Ascending aorta (tissue), 2 donors: ENCODE measurements at regions not wholly inside any gene's neighbourhood (a gene's known extent, or its start where the extent isn't known, plus 50 kb on each side); places are given as distances from the start of the nearest gene placed in this dataset.

Experiments
- DNase-seq, 2 donors: peaks; one replicate each; pipeline ENCODE4 v3.0.0-alpha.2; 2019; ENCODE audit warnings: low spot score in 2 of 2
- H3K27ac ChIP-seq, 2 donors: fragments of 200-600 bp; sonication (generic); one replicate each; pipeline ENCODE4 v1.5.1; 2016 to 2017; ENCODE audit warnings: mild to moderate bottlenecking in 1 of 2
- H3K27me3 ChIP-seq: fragments of 200-600 bp; sonication (generic); one replicate; pipeline ENCODE4 v1.5.1; 2017
- H3K36me3 ChIP-seq, 2 donors: fragments of 200-600 bp; sonication (generic); one replicate each; pipeline ENCODE4 v1.5.1; 2016
- H3K4me1 ChIP-seq, 2 donors: fragments of 200-600 bp; sonication (generic); one replicate each; pipeline ENCODE4 v1.5.1; 2016 to 2017; ENCODE audit warnings: mild to moderate bottlenecking in 1 of 2
- H3K4me3 ChIP-seq, 2 donors: fragments of 200-600 bp; sonication (generic); one replicate each; pipeline ENCODE4 v1.5.1; 2016 to 2017; ENCODE audit warnings: mild to moderate bottlenecking in 1 of 2
- H3K9me3 ChIP-seq, 2 donors: fragments of 200-600 bp; sonication (generic); one replicate each; pipeline ENCODE4 v1.5.1; 2016
- intact Hi-C: fragments of 100-400 bp; cut with DNase I; formaldehyde crosslinking; loops from one replicate; pipeline ENCODE4 v1.15.1; 2023
- TF ChIP-seq, protein P1 (sequence below), 3 experiments: fragments of 200-600 bp in 2 of 3; fragments of 450-650 bp in 1 of 3; sonication (generic) in 2 of 3; IDR thresholded peaks; one replicate each; pipeline ENCODE4 v1.5.1; 2016 to 2019; ENCODE audit warnings: antibody characterized with exemption in 3 of 3, mild to moderate bottlenecking in 1 of 3, moderate library complexity in 1 of 3

DNA sequence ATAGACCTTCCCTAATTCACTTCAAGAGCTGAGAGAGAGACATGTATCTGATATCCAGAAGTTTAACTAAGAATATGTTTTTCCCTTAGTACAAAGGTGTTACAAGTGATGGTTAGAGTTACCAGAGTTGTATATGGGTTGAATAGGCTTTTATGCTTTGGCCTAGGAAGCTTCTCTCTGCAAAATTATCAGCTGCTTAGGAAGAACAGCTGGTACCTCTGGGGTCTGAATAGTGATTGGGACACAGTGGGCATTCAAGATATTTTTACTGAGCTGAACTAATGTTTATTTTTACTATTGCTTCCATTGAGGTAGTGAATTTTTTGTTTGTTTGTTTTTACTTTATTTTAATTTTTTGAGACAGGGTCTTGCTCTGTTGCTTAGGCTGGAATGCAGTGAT lies 67.6 kb upstream of the BASP1 start:
- Histone ChIP-seq H3K4me3 (no peak overlapping the region), H3K27ac (no peak overlapping the region), H3K36me3 (no peaks in the 10 kb centered on the region), H3K4me1 (no peaks in the 10 kb centered on the region), H3K27me3 (no peaks in the 10 kb centered on the region), H3K9me3 (no peaks in the 10 kb centered on the region)
- intact Hi-C loops = no loop called here
- TF ChIP-seq, protein P1, sequence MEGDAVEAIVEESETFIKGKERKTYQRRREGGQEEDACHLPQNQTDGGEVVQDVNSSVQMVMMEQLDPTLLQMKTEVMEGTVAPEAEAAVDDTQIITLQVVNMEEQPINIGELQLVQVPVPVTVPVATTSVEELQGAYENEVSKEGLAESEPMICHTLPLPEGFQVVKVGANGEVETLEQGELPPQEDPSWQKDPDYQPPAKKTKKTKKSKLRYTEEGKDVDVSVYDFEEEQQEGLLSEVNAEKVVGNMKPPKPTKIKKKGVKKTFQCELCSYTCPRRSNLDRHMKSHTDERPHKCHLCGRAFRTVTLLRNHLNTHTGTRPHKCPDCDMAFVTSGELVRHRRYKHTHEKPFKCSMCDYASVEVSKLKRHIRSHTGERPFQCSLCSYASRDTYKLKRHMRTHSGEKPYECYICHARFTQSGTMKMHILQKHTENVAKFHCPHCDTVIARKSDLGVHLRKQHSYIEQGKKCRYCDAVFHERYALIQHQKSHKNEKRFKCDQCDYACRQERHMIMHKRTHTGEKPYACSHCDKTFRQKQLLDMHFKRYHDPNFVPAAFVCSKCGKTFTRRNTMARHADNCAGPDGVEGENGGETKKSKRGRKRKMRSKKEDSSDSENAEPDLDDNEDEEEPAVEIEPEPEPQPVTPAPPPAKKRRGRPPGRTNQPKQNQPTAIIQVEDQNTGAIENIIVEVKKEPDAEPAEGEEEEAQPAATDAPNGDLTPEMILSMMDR (IDR thresholded peaks at IDR 0.05) = no peak
- no peak for DNase-seq

DNA sequence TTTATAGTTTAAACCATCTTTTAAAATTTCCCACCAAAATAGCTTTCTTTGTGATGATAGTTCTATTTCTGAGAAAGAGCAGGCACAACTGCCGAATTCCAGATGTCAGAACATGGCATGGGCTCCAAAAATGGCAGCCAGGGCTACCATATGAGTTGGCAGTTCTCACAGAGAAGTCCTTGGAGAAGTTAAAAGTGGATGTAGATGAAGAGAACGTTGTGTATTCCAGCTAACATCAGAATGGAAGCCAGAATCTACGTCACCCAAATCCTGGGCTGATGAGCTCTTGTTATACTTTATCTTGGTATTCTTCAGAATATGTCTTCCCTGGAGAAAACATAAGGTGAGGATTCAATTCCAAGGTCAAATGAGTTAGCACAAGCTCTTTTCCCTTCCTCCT lies 66.9 kb upstream of the BASP1 start:
- TF ChIP-seq, protein P1 (IDR thresholded peaks at IDR 0.05) = no peak
- intact Hi-C loops = no loop called here
- H3K27me3 ChIP-seq = no peaks in the 10 kb centered on the region
- no peaks in the 10 kb centered on the region for H3K36me3 ChIP-seq
- no peak overlapping the region for H3K27ac ChIP-seq
- no peak overlapping the region for H3K4me3 ChIP-seq
- H3K9me3 ChIP-seq = no peaks in the 10 kb centered on the region
- H3K4me1 ChIP-seq = no peaks in the 10 kb centered on the region
- no peak for DNase-seq

DNA sequence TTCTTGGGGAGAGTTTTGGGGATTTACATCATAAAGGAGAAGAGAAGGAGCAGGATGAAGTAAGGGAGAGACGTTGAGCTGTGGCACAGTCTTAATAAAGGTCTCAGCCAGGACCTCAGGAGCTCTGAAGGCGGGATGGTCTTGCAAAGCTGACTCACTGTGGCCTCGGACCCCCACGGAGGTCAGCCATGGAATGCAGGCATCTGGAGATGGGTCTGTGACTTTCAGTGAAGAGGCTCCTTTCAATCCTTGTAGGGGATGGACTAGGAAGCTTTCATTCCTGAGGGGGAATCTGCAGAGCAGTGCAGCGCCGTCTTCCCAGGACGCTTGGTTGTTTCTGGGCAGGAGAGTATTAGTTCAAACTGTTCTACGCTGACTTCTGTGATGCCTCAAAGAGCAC lies 65.7 kb upstream of the BASP1 start:
- no peaks in the 10 kb centered on the region for H3K36me3 ChIP-seq
- no peak overlapping the region for H3K27ac ChIP-seq
- H3K4me3 ChIP-seq = no peak overlapping the region
- no peak for DNase-seq
- H3K27me3 ChIP-seq = no peaks in the 10 kb centered on the region
- no peaks in the 10 kb centered on the region for H3K4me1 ChIP-seq
- intact Hi-C loops = no loop called here
- H3K9me3 ChIP-seq = no peaks in the 10 kb centered on the region
- TF ChIP-seq, protein P1 (IDR thresholded peaks at IDR 0.05) = no peak

DNA sequence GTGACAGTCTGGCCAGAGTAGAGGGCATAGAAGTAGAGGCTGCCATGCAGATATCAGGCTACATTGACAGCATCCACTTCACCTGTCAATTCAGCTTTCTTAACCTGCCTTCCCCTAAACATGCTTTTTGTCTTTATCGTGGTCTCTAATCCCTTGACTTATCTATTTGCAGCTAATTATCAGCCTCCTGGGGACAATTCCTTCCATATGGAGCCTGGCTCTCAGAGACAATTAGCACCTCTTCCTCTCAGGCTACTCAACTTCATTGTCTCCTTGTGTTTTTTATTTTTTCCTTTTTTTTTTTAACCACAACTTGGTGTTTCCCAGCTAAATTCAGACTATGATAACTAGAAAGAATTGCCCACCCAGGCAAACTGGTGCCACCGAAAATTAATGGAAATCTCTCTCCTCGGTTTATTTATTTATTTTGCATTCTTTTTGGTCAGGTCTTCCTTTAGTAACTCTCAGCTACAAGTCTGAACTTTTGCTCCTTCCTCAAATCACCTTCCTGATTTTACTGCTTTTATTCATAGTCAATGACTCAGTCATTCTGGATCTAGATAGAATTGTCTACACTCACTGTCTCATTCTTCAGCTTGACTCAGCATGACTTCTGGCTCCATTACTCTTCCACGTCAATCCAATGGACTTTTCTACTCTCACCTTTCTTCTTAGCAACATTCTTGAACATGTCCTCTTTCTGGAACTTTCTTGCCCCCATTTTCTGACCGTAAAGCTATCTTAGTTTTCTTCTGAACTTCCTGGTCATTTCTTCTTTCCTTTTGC lies 63.0 kb upstream of the BASP1 start:
- Histone ChIP-seq H3K9me3 (no peaks in the 10 kb centered on the region), H3K4me1 (no peaks in the 10 kb centered on the region), H3K4me3 (no peak overlapping the region), H3K27me3 (no peaks in the 10 kb centered on the region), H3K36me3 (no peaks in the 10 kb centered on the region), H3K27ac (no peak overlapping the region)
- DNase-seq = no peak
- intact Hi-C loops = no loop called here
- TF ChIP-seq, protein P1 (IDR thresholded peaks at IDR 0.05) = no peak

DNA sequence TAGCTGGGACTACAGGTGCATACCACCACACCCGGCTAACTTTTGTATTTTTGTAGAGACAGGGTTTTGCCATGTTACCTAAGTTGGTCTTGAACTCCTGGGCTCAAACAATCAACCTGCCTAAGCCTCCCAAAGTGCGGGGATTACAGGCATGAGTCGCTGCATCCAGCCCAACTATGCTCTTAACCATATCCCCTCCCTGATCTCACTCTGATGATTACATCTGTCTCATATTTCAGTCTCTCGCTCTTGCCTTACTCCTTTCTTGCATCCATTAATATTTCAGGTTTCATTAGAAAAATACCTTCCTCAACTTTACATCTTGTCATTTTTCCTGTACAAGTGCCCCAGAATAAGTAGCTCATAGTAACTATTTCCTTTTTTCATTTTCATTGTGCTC lies 61.0 kb upstream of the BASP1 start:
- Histone ChIP-seq H3K27ac (no peak overlapping the region), H3K9me3 (no peaks in the 10 kb centered on the region), H3K4me3 (no peak overlapping the region), H3K36me3 (no peaks in the 10 kb centered on the region), H3K27me3 (no peaks in the 10 kb centered on the region), H3K4me1 (no peaks in the 10 kb centered on the region)
- DNase-seq = no peak
- intact Hi-C loops = no loop called here
- TF ChIP-seq, protein P1 (IDR thresholded peaks at IDR 0.05) = no peak

DNA sequence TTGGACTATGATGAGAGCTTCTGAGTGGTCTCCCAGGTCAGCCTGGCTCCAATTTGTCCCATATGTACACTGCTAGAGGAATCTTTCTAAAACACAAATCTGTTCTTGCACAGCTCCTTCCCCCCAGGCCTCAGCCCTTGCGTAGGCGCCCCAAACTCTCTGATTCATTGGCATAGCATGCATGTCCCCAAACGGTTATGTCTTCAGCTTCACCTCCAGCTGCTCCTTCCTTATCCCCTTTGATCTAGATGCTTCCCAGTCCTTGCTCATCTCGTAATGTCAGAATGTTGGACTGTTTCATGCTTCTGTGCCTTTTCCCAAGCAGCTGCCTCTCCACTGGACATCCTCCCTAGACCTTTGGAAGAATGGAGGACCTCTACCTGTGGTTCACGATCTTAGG lies 60.1 kb upstream of the BASP1 start:
- TF ChIP-seq, protein P1 (IDR thresholded peaks at IDR 0.05) = no peak

More for the DNA sequence above, 60.1 kb upstream of the BASP1 start:
- Histone ChIP-seq H3K9me3 (no peaks in the 10 kb centered on the region), H3K4me3 (no peak overlapping the region), H3K36me3 (no peaks in the 10 kb centered on the region), H3K27ac (no peak overlapping the region), H3K27me3 (no peaks in the 10 kb centered on the region), H3K4me1 (no peaks in the 10 kb centered on the region)
- no peak for DNase-seq
- intact Hi-C loops = no loop called here
